Thoracic aorta (tissue), 2 donors: ENCODE measurements at regions not wholly inside any gene's neighbourhood (a gene's known extent, or its start where the extent isn't known, plus 50 kb on each side); places are given as distances from the start of the nearest gene placed in this dataset.

Experiments used
- ATAC-seq: fragments of 150-250 bp; one replicate; pipeline ENCODE4 v1.8.0; 2017; ENCODE audit warnings: low read depth; ENCODE audit not compliant: insufficient number of reproducible peaks, low FRiP score
- DNase-seq: peaks from one replicate; pipeline ENCODE4 v3.0.0-alpha.2; 2020; ENCODE audit warnings: low spot score
- H3K27ac ChIP-seq, 2 donors: fragments of 200-600 bp; sonication (generic); 1 replicate in 1 of 2; 2 replicates in 1 of 2; pipeline ENCODE4 v1.5.1; 2016; ENCODE audit warnings: mild to moderate bottlenecking in 2 of 2, moderate library complexity in 2 of 2
- H3K27me3 ChIP-seq: fragments of 200-600 bp; sonication (generic); replicated peaks from 2 replicates; pipeline ENCODE4 v1.6.0; 2016; ENCODE audit warnings: mild to moderate bottlenecking; ENCODE audit not compliant: insufficient read depth
- H3K36me3 ChIP-seq: fragments of 200-600 bp; sonication (generic); one replicate; pipeline ENCODE4 v1.5.1; 2016
- H3K4me1 ChIP-seq, 2 donors: fragments of 200-600 bp; sonication (generic); 1 replicate in 1 of 2; 2 replicates in 1 of 2; pipeline versions ENCODE4 v1.5.1 to v1.6.0; 2016; ENCODE audit warnings: low read depth in 2 of 2, mild to moderate bottlenecking in 1 of 2; ENCODE audit not compliant: control insufficient read depth in 1 of 2
- H3K4me3 ChIP-seq: fragments of 200-600 bp; sonication (generic); 2 replicates; pipeline ENCODE4 v1.5.1; 2016; ENCODE audit warnings: mild to moderate bottlenecking
- H3K9me3 ChIP-seq: fragments of 200-600 bp; sonication (generic); 2 replicates; pipeline ENCODE4 v1.5.1; 2016
- CTCF ChIP-seq: fragments of 200-600 bp; sonication (generic); IDR thresholded peaks from one replicate; pipeline ENCODE4 v1.5.1; 2019; ENCODE audit warnings: antibody characterized with exemption

GRCh38 chr10:121690152-121690848 is 92.1 kb upstream of the FGFR2 start:
- DNase-seq (no peak), ATAC-seq (no peak)
- Histone ChIP-seq H3K36me3 (no peaks in the 10 kb centered on the region), H3K4me1 (peaks cover 0 to 13% of the 10 kb centered on the region in 2 donors), H3K27me3 (peaks cover 4% of the 10 kb centered on the region), H3K27ac (no peak overlapping the region), H3K9me3 (no peaks in the 10 kb centered on the region), H3K4me3 (no peak overlapping the region)
- TF ChIP-seq CTCF: no peak

GRCh38 chr10:121687095-121687813 is 89.0 kb upstream of the FGFR2 start:
- Histone ChIP-seq H3K27ac (no peak overlapping the region), H3K9me3 (no peaks in the 10 kb centered on the region), H3K36me3 (no peaks in the 10 kb centered on the region), H3K4me3 (peak overlapping the region; percentile 27), H3K27me3 (no peaks in the 10 kb centered on the region), H3K4me1 (peaks cover 0 to 13% of the 10 kb centered on the region in 2 donors)
- DNase-seq (no peak), ATAC-seq (no peak)
- TF ChIP-seq CTCF: no peak

- H3K4me1 ChIP-seq: peaks cover 0 to 13% of the 10 kb centered on the region in 2 donors
- ATAC-seq (no peak), DNase-seq (no peak)
- no peaks in the 10 kb centered on the region for H3K9me3 ChIP-seq
- no peak for TF ChIP-seq CTCF
- no peak overlapping the region for H3K4me3 ChIP-seq
- H3K27ac ChIP-seq: no peak overlapping the region
- H3K27me3 ChIP-seq: no peaks in the 10 kb centered on the region
- no peaks in the 10 kb centered on the region for H3K36me3 ChIP-seq
These were observed 86.0 kb upstream of the FGFR2 start for GRCh38 chr10:121684276-121684675.

GRCh38 chr10:121683816-121684215 is 85.6 kb upstream of the FGFR2 start:
- Histone ChIP-seq H3K4me3 (no peak overlapping the region), H3K36me3 (no peaks in the 10 kb centered on the region), H3K27me3 (no peaks in the 10 kb centered on the region), H3K4me1 (peaks cover 0 to 13% of the 10 kb centered on the region in 2 donors), H3K9me3 (no peaks in the 10 kb centered on the region), H3K27ac (no peak overlapping the region)
- DNase-seq (no peak), ATAC-seq (no peak)
- no peak for TF ChIP-seq CTCF

GRCh38 chr10:121683366-121683765 is 85.1 kb upstream of the FGFR2 start:
- Histone ChIP-seq H3K9me3 (no peaks in the 10 kb centered on the region), H3K4me3 (no peak overlapping the region), H3K27me3 (no peaks in the 10 kb centered on the region), H3K4me1 (peaks cover 0 to 13% of the 10 kb centered on the region in 2 donors), H3K36me3 (no peaks in the 10 kb centered on the region), H3K27ac (no peak overlapping the region)
- ATAC-seq: no peak
- no peak for DNase-seq
- TF ChIP-seq CTCF: no peak
